SK-N-SH treated with all-trans-retinoic acid at 6 μM for 48 hours (cell line): ENCODE measurements at regions not wholly inside any gene's neighbourhood (a gene's known extent, or its start where the extent isn't known, plus 50 kb on each side); places are given as distances from the start of the nearest gene placed in this dataset.

ENCODE experiments used
- ARNTL ChIP-seq: fragments of 450-650 bp; formaldehyde crosslinking; IDR thresholded peaks from 2 replicates; pipeline ENCODE4 v1.5.0; 2020; ENCODE audit warnings: low read depth, mild to moderate bottlenecking, moderate library complexity, borderline replicate concordance
- BACH2 ChIP-seq: fragments of 250-450 bp; sonication (Bioruptor Pico); IDR thresholded peaks from 2 replicates; pipeline ENCODE4 v1.9.0; 2021; ENCODE audit warnings: mild to moderate bottlenecking, borderline replicate concordance
- GLIS3 ChIP-seq: fragments of 250-450 bp; sonication (Bioruptor Pico); IDR thresholded peaks from 2 replicates; pipeline ENCODE4 v1.5.0; 2020; ENCODE audit warnings: mild to moderate bottlenecking, moderate library complexity
- OSR1 ChIP-seq: fragments of 250-450 bp; sonication (Bioruptor Pico); IDR thresholded peaks from 2 replicates; pipeline ENCODE4 v1.8.0; 2022; ENCODE audit warnings: moderate library complexity, mild to moderate bottlenecking, inconsistent platforms
- PATZ1 ChIP-seq: fragments of 250-450 bp; sonication (Bioruptor Pico); IDR thresholded peaks from 2 replicates; pipeline ENCODE4 v1.8.0; 2020; ENCODE audit warnings: mild to moderate bottlenecking, moderate library complexity, borderline replicate concordance
- TOX ChIP-seq: fragments of 250-450 bp; sonication (Bioruptor Pico); IDR thresholded peaks from 2 replicates; pipeline ENCODE4 v1.8.0; 2021; ENCODE audit warnings: mild to moderate bottlenecking, moderate library complexity, borderline replicate concordance

- TF ChIP-seq BACH2 (CRISPR knock-in tag) (no peak), ARNTL (no peak), OSR1 (CRISPR knock-in tag) (no peak), PATZ1 (no peak), GLIS3 (CRISPR knock-in tag) (no peak), TOX (CRISPR knock-in tag) (no peak)
Measured at GRCh38 chr2:34353509-34354113, 754.5 kb upstream of the FAM98A start.
